HG03039 (cell line): ENCODE measurements at regions not wholly inside any gene's neighbourhood (a gene's known extent, or its start where the extent isn't known, plus 50 kb on each side); places are given as distances from the start of the nearest gene placed in this dataset.
"Not testable (repeated sequence)": the region's sequence is repeated elsewhere in the genome, so short reads cannot be mapped to it uniquely, and the experiment has no call there.

Experiments
- ATAC-seq: cut with Tn5 transposase; IDR thresholded peaks from one replicate; pipeline ENCODE4 v1.9.1; 2021; ENCODE audit warnings: mild to moderate bottlenecking, moderate library complexity; ENCODE audit not compliant: unreplicated experiment

- ATAC-seq = no peak
These were observed 142.5 kb upstream of the TRPC4 start for GRCh38 chr13:38012096-38012495.

GRCh38 chr13:38008636-38009035 lies 139.1 kb upstream of the TRPC4 start:
- ATAC-seq = no peak

GRCh38 chr13:38002606-38003005 lies 133.0 kb upstream of the TRPC4 start:
- ATAC-seq = no peak

GRCh38 chr13:37997641-37998040 lies 128.1 kb upstream of the TRPC4 start:
- ATAC-seq = no peak

GRCh38 chr13:37995092-37995491 lies 125.5 kb upstream of the TRPC4 start:
- no peak for ATAC-seq

GRCh38 chr13:37986811-37987210 lies 117.2 kb upstream of the TRPC4 start:
- ATAC-seq = no peak

- ATAC-seq = no peak
These were observed 115.7 kb upstream of the TRPC4 start for GRCh38 chr13:37985281-37985680.

GRCh38 chr13:37984357-37984756 lies 114.8 kb upstream of the TRPC4 start:
- ATAC-seq = no peak

GRCh38 chr13:37981932-37982331 lies 112.4 kb upstream of the TRPC4 start:
- no peak for ATAC-seq

- ATAC-seq = no peak
These were observed 109.1 kb upstream of the TRPC4 start for GRCh38 chr13:37978680-37979079.

- no peak for ATAC-seq
These were observed 99.0 kb upstream of the TRPC4 start for GRCh38 chr13:37968555-37968954.

GRCh38 chr13:37966266-37966665 lies 96.7 kb upstream of the TRPC4 start:
- ATAC-seq = no peak

GRCh38 chr13:37960427-37960826 lies 90.9 kb upstream of the TRPC4 start:
- no peak for ATAC-seq

- no peak for ATAC-seq
These were observed 89.7 kb upstream of the TRPC4 start for GRCh38 chr13:37959284-37959683.

GRCh38 chr13:37956536-37956935 lies 87.0 kb upstream of the TRPC4 start:
- ATAC-seq = no peak

GRCh38 chr13:37954597-37954996 lies 85.0 kb upstream of the TRPC4 start:
- not testable (repeated sequence) for ATAC-seq

GRCh38 chr13:37954191-37954590 lies 84.6 kb upstream of the TRPC4 start:
- no peak for ATAC-seq

- ATAC-seq = no peak
These were observed 84.1 kb upstream of the TRPC4 start for GRCh38 chr13:37953696-37954095.

- no peak for ATAC-seq
These were observed 80.4 kb upstream of the TRPC4 start for GRCh38 chr13:37950016-37950415.

GRCh38 chr13:37947419-37948140 lies 78.0 kb upstream of the TRPC4 start:
- ATAC-seq = no peak

GRCh38 chr13:37945651-37946575 lies 76.3 kb upstream of the TRPC4 start:
- ATAC-seq = no peak

- ATAC-seq = no peak
These were observed 75.4 kb upstream of the TRPC4 start for GRCh38 chr13:37944869-37945442.
